SK-N-MC (cell line): ENCODE measurements at regions not wholly inside any gene's neighbourhood (a gene's known extent, or its start where the extent isn't known, plus 50 kb on each side); places are given as distances from the start of the nearest gene placed in this dataset.

Source experiments
- DNase-seq: peaks from one replicate; pipeline ENCODE4 v3.0.0-alpha.2; 2011; ENCODE audit warnings: low read depth, low spot score
- H3K27ac ChIP-seq: fragments of 200-600 bp; sonication (generic); 2 replicates; pipeline ENCODE4 v1.5.1; 2016; ENCODE audit warnings: mixed run types
- H3K36me3 ChIP-seq: fragments of 200-600 bp; sonication (generic); 2 replicates; pipeline ENCODE4 v1.6.1; 2017; ENCODE audit warnings: antibody characterized with exemption, low read length, mixed read lengths; ENCODE audit not compliant: insufficient read depth
- H3K4me3 ChIP-seq: fragments of 200-600 bp; sonication (generic); 2 replicates; pipeline ENCODE4 v1.5.1; 2016
- H3K9ac ChIP-seq: fragments of 200-600 bp; sonication (generic); 2 replicates; pipeline ENCODE4 v1.8.0; 2017; ENCODE audit warnings: mixed run types, mixed read lengths; ENCODE audit not compliant: insufficient read length
- H3K9me3 ChIP-seq: fragments of 200-600 bp; sonication (generic); 2 replicates; pipeline ENCODE4 v1.6.1; 2017; ENCODE audit warnings: low read depth, mild to moderate bottlenecking, antibody characterized with exemption, low read length, moderate library complexity, mixed read lengths
- EZH2 ChIP-seq: fragments of 200-600 bp; sonication (generic); IDR thresholded peaks from one replicate; pipeline ENCODE4 v1.6.1; 2017; ENCODE audit warnings: antibody characterized with exemption
- FOXP2 ChIP-seq: optimal IDR thresholded peaks from 2 replicates; pipeline ENCODE3; 2011; ENCODE audit warnings: mild to moderate bottlenecking, moderate library complexity; ENCODE audit not compliant: insufficient read depth; ENCODE audit errors: extremely low read length, control extremely low read depth
- POLR2AphosphoS5 ChIP-seq: IDR thresholded peaks from 2 replicates; pipeline ENCODE4 v1.6.1; 2012; ENCODE audit warnings: mild to moderate bottlenecking, low read depth, low read length, borderline replicate concordance

GRCh38 chr3:193932136-193932535 is 203.8 kb upstream of the HES1 start:
- Histone ChIP-seq H3K9me3 (no peaks in the 10 kb centered on the region), H3K9ac (no peak overlapping the region), H3K4me3 (no peak overlapping the region), H3K36me3 (no peaks in the 10 kb centered on the region), H3K27ac (no peak overlapping the region)
- TF ChIP-seq FOXP2, result no peak
- TF ChIP-seq EZH2, result no peak
- TF ChIP-seq POLR2AphosphoS5, result no peak
- no peak for DNase-seq

GRCh38 chr3:193932576-193932975 is 203.4 kb upstream of the HES1 start:
- TF ChIP-seq EZH2 (no peak), POLR2AphosphoS5 (no peak), FOXP2 (no peak)
- DNase-seq, result no peak
- H3K36me3 ChIP-seq, result no peaks in the 10 kb centered on the region
- no peak overlapping the region for H3K9ac ChIP-seq
- no peaks in the 10 kb centered on the region for H3K9me3 ChIP-seq
- H3K4me3 ChIP-seq, result no peak overlapping the region
- H3K27ac ChIP-seq, result no peak overlapping the region

GRCh38 chr3:193933451-193933850 is 202.5 kb upstream of the HES1 start:
- H3K9ac ChIP-seq, result no peak overlapping the region
- H3K9me3 ChIP-seq, result no peaks in the 10 kb centered on the region
- no peak overlapping the region for H3K27ac ChIP-seq
- no peak for TF ChIP-seq FOXP2
- TF ChIP-seq EZH2, result no peak
- TF ChIP-seq POLR2AphosphoS5, result no peak
- DNase-seq, result no peak
- no peaks in the 10 kb centered on the region for H3K36me3 ChIP-seq
- H3K4me3 ChIP-seq, result no peak overlapping the region

- no peak for DNase-seq
- no peak overlapping the region for H3K27ac ChIP-seq
- no peaks in the 10 kb centered on the region for H3K9me3 ChIP-seq
- H3K9ac ChIP-seq, result no peak overlapping the region
- TF ChIP-seq FOXP2 (no peak), EZH2 (no peak), POLR2AphosphoS5 (no peak)
- no peaks in the 10 kb centered on the region for H3K36me3 ChIP-seq
- no peak overlapping the region for H3K4me3 ChIP-seq
These were observed 200.0 kb upstream of the HES1 start for GRCh38 chr3:193935916-193936315.

- TF ChIP-seq FOXP2, result no peak
- TF ChIP-seq EZH2, result no peak
- TF ChIP-seq POLR2AphosphoS5, result no peak
These were observed 197.3 kb upstream of the HES1 start for GRCh38 chr3:193938613-193939012.

GRCh38 chr3:193939527-193939926 is 196.4 kb upstream of the HES1 start:
- no peaks in the 10 kb centered on the region for H3K9me3 ChIP-seq
- no peak overlapping the region for H3K27ac ChIP-seq
- no peak overlapping the region for H3K9ac ChIP-seq
- H3K36me3 ChIP-seq, result no peaks in the 10 kb centered on the region
- TF ChIP-seq EZH2 (no peak), POLR2AphosphoS5 (no peak), FOXP2 (no peak)
- H3K4me3 ChIP-seq, result no peak overlapping the region
- DNase-seq, result no peak

More at GRCh38 chr3:193938613-193939012, 197.3 kb upstream of the HES1 start:
- Histone ChIP-seq H3K27ac (no peak overlapping the region), H3K36me3 (no peaks in the 10 kb centered on the region), H3K4me3 (no peak overlapping the region), H3K9ac (no peak overlapping the region), H3K9me3 (no peaks in the 10 kb centered on the region)
- DNase-seq, result no peak

GRCh38 chr3:193940526-193940925 is 195.4 kb upstream of the HES1 start:
- H3K9me3 ChIP-seq, result no peaks in the 10 kb centered on the region
- no peak overlapping the region for H3K9ac ChIP-seq
- H3K36me3 ChIP-seq, result no peaks in the 10 kb centered on the region
- DNase-seq, result no peak
- TF ChIP-seq EZH2 (no peak), FOXP2 (no peak), POLR2AphosphoS5 (no peak)
- no peak overlapping the region for H3K4me3 ChIP-seq
- H3K27ac ChIP-seq, result no peak overlapping the region

GRCh38 chr3:193941486-193941885 is 194.5 kb upstream of the HES1 start:
- Histone ChIP-seq H3K36me3 (no peaks in the 10 kb centered on the region), H3K4me3 (no peak overlapping the region), H3K9ac (no peak overlapping the region), H3K27ac (no peak overlapping the region), H3K9me3 (no peaks in the 10 kb centered on the region)
- no peak for TF ChIP-seq FOXP2
- no peak for TF ChIP-seq POLR2AphosphoS5
- no peak for TF ChIP-seq EZH2
- DNase-seq, result no peak

GRCh38 chr3:193942516-193943055 is 193.4 kb upstream of the HES1 start:
- Histone ChIP-seq H3K9me3 (no peaks in the 10 kb centered on the region), H3K9ac (no peak overlapping the region), H3K4me3 (no peak overlapping the region), H3K36me3 (no peaks in the 10 kb centered on the region), H3K27ac (no peak overlapping the region)
- no peak for DNase-seq
- TF ChIP-seq FOXP2, result no peak
- TF ChIP-seq EZH2, result no peak
- TF ChIP-seq POLR2AphosphoS5, result no peak
